HG03575 (cell line): ENCODE measurements at regions not wholly inside any gene's neighbourhood (a gene's known extent, or its start where the extent isn't known, plus 50 kb on each side); places are given as distances from the start of the nearest gene placed in this dataset.
"Not testable (repeated sequence)": the region's sequence is repeated elsewhere in the genome, so short reads cannot be mapped to it uniquely, and the experiment has no call there.

Experiments used
- ATAC-seq: cut with Tn5 transposase; IDR thresholded peaks from one replicate; pipeline ENCODE4 v1.9.1; 2021; ENCODE audit not compliant: unreplicated experiment, insufficient number of reproducible peaks, low FRiP score; ENCODE audit errors: extremely low read depth

DNA sequence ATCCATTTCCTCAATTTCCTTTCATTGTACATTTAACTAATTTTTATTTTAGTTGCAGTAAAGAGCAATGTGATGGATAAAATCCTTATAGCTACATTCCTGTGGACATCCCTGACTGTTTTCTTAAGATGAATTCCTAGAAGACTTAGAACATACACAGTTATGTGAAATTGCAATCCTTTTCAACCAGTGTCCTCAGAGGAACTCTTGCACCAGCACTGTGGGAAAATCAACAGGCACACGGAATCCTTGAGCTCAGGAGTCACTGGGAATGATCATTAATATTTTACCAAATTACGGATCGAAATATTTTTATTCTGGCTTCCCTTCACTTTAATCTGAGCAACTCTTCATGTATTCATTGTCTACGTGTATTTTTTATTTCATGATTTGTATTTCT is 901.9 kb upstream of the WWC1 start:
- no peak for ATAC-seq

DNA sequence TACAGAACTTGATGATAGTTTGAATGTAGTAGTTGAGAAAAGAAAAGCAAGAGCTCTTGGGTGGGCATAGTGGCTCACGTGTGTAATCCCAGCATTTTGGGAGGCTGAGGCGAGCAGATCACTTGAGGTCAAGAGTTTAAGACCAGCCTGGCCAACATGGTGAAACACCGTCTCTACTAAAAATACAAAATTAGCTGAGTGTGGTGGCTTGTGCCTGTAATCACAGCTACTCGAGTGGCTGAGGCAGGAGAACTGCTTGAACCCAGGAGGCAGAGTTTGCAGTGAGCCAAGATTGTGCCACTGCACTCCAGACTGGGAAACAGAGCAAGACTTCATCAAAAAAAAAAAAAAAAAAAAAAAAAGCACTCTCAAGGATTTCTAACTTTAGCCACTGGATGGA is 900.2 kb upstream of the WWC1 start:
- ATAC-seq, result not testable (repeated sequence)

- ATAC-seq, result no peak
Measured at GRCh38 chr5:167392240-167392639, 899.2 kb upstream of the WWC1 start.

GRCh38 chr5:167393358-167393757 is 898.1 kb upstream of the WWC1 start:
- ATAC-seq, result no peak

- no peak for ATAC-seq
Measured at GRCh38 chr5:167402671-167403070, 888.8 kb upstream of the WWC1 start.

DNA sequence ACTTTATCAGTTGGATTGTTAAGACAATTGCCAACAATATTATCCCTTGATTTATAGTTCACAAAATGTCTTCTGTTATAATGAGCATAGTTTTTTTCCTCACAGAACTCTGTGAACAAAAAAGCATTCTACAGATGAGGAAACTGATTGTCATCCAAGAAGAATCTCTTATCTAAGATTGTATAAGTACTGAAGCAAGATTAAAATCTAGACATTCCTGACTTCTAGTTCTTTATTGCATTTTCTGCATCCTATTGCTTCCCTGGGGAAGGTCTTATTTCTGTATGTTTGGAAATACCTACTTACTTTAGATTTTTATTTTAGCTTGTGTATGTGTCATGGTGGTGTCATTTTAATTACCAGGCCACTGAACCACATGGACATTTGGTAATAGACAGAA is 884.9 kb upstream of the WWC1 start:
- no peak for ATAC-seq

DNA sequence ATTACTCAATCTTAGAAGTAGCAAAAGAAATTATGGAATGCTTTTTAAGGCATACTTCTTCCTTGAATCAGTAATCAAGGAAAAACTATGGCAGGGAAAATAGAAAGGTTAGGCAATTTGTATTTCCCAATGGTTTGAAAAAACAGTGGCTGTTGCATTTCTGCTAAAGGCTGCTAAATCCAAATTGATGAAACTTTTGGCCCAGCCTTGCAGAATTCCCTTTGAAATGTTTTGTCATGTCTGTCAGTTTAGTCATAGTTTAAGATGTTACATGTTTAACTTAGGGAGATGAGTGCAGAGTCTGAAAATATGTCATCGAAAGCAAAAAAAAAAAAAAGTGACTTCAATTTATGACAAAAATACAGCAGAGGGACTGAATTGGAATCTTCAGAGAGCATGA is 878.9 kb upstream of the WWC1 start:
- ATAC-seq, result no peak

DNA sequence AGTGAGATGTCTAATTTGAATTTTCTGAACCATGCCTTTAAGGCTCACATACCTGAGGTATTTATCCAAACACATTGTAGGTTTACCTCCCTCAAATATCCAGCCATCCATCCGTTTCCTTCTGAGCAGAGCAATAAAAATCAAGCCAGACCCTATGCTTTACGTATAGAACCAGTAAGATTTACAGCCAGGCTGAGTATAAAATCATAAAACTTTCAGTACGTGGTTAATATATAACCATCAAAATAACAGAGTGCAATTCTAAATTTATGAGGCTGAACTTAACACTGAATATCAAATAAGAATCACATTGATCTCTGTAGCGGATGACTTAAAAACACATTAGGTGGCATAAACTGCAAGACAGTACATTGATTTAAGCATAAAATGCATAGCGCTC is 877.9 kb upstream of the WWC1 start:
- ATAC-seq, result no peak

DNA sequence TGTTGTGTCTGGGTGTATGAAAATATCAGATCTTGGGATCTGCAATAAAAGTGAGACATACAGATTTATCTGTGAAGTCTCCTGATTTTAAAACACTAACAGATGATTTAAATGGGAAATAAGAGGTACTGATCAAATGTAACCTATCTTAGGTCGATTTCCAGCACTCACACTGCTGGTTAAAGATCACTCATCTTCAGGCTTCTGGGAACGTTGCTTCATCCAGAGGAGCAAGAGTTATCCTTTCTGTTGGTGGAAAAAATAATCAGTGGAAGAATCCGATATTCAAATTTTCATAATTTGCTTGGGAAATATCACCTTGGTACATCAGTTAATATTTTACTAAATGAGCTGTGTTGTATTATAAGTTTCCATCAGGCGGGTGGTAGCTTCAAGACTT is 876.8 kb upstream of the WWC1 start:
- no peak for ATAC-seq

DNA sequence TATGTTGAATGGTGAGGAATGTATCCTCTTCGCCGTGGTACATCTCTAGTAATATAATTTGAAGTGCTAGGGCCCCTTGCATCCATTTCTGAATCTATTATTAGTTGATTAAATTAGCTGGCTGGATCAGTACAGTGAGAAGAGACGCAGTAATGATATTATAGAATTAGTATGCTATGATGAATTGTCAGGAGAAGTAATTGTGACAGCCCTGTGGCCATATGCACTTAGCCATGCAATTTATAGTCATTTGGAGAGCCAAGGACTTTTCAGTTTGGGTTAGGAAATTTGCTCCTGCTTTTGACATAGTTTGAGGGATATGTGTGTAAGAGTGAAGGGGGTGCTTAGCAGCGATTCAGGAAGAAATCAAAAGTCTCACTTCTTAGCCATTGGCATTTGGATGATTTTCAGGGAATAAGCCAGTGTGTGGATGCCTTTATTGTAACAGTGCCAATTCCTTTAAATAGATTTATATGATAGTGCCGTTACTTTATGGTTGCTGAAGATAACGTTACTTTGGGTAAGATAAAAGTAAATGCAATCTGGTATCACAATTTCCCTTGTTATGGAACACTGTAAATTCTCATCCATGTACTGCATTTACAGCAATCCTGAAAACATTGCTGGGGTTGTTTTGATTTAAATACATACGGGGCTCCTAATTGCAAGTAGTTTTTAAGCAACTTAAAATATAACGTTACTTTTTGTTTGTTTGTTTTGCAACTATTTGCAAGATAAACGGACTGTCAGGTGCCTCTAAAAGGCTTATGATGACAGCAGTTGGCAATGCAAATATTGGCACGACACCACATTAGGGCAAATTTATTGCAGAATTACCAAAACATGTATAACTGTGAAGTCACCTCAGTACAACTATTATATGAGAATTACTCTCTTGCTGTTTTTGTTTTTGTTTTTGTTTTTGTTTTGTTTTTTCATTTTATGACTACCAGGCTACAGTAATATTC is 875.4 kb upstream of the WWC1 start:
- ATAC-seq, result no peak

DNA sequence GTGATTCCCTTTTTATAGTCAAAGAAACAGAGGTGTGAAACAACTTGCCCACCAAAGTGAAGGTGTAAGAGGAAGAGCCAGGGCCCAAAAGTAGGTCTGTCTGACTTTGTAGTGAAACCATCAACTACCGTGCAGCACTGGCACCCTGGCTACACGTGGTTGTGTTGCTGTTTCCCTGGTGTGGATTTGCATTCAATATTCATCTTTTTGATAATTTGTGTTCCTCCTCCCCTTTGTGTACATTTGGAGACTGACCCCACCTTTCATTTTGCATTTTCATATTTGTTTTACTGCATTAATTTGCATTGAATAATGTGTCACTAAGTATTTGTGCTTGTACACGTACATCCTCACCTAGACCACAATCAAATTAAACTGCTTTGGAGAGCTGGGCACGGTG is 873.8 kb upstream of the WWC1 start:
- ATAC-seq, result no peak

GRCh38 chr5:167425161-167425560 is 866.3 kb upstream of the WWC1 start:
- no peak for ATAC-seq

- ATAC-seq, result no peak
Measured at GRCh38 chr5:167426501-167426900, 864.9 kb upstream of the WWC1 start.

GRCh38 chr5:167427641-167428040 is 863.8 kb upstream of the WWC1 start:
- ATAC-seq, result not testable (repeated sequence)

GRCh38 chr5:167440846-167441245 is 850.6 kb upstream of the WWC1 start:
- no peak for ATAC-seq

DNA sequence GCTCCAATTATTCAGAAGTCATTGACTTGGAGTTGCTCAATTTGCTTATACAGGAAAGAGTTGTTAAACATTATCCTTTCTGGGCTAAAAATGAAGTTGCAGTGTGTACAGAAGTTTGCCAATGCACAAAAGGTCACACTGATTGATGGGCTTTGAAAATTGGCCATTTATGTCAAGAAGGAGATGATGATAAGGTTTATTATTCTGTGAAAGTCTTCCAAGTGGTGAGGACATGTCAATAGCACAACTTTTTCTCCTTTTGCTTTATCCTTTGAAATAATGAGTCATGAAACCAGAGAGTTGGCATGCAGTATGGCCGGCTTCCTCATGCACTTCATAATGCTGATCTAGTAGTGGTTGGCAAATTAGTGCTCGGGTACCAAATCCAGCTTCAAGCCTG is 848.5 kb upstream of the WWC1 start:
- ATAC-seq, result no peak

GRCh38 chr5:167447466-167448375 is 843.7 kb upstream of the WWC1 start:
- no peak for ATAC-seq

DNA sequence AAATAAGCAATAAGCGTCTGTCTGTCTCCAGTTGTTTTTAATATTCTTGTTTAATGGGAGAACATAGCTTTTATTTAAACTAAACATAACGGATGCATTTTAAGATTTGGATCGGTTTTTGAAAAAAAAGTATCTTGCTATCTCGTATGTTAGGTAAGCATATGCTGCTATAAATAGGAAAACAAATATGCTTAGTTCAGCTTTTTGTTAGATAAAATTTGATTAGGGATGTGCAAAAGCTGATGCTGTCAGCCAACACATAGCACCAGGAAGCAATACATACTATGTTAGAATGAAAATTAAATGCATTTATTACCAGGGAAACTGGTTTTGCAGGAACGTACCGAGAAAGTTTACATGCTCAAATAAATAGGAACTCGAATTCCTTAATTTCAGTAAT is 843.1 kb upstream of the WWC1 start:
- no peak for ATAC-seq

DNA sequence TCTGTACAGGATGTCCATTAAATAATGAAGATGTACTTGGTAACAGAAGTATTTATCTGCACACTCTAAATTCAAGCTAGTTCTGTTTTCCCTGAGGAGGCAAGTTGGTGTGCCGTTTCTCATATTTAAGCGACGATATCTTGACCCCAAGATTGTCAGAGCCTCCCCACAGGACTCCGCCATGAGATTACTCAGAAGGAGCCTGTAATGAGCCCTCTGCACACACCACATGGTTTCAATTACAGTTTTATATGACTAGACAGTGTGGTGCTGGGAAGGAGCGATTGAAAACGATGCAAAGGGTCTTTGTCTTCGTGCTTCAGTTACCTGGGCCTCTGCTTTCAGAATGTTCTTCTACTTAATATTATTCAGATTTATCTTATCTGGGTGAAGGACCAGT is 840.4 kb upstream of the WWC1 start:
- no peak for ATAC-seq

GRCh38 chr5:167452136-167452535 is 839.3 kb upstream of the WWC1 start:
- ATAC-seq, result no peak
